HEK293 (cell line): ENCODE measurements at regions not wholly inside any gene's neighbourhood (a gene's known extent, or its start where the extent isn't known, plus 50 kb on each side); places are given as distances from the start of the nearest gene placed in this dataset.

Experiments
- CTCF ChIA-PET: fragments of 350-600 bp; formaldehyde crosslinking; extraction: SDS; loops from one replicate; lab custom pipeline; 2021; ENCODE audit warnings: antibody characterized with exemption; lab: Yijun Ruan, JAX
- POLR2A ChIA-PET: fragments of 300-600 bp; formaldehyde crosslinking; extraction: SDS; loops from one replicate; lab custom pipeline; 2020; ENCODE audit warnings: antibody characterized with exemption, inconsistent platforms; lab: Yijun Ruan, JAX
- H3K27ac ChIP-seq: fragments of 200-500 bp; sonication (Bioruptor generic); 2 replicates; pipeline ENCODE4 v1.5.1; 2014; ENCODE audit warnings: low read depth, low read length, control low read depth, inconsistent platforms; ENCODE audit errors: extremely low read depth
- H3K36me3 ChIP-seq, 2 experiments: fragments of 200-500 bp in 1 of 2; sonication (Bioruptor generic) in 1 of 2; 1 replicate in 1 of 2; 2 replicates in 1 of 2; pipeline ENCODE4 v1.5.1; 2014 to 2017; ENCODE audit warnings: inconsistent platforms in 2 of 2, low read length in 2 of 2; ENCODE audit not compliant: control insufficient read depth in 2 of 2, insufficient read depth in 1 of 2
- H3K4me1 ChIP-seq: fragments of 200-500 bp; sonication (Bioruptor generic); 2 replicates; pipeline ENCODE4 v1.5.1; 2014; ENCODE audit warnings: mild to moderate bottlenecking, low read length, inconsistent platforms; ENCODE audit not compliant: control insufficient read depth, insufficient read depth
- H3K4me3 ChIP-seq: 2 replicates; pipeline ENCODE4 v1.5.1; 2011; ENCODE audit warnings: low read depth, mild to moderate bottlenecking, control low read depth, low read length, moderate library complexity
- H3K9me3 ChIP-seq: fragments of 200-500 bp; sonication (Bioruptor generic); 2 replicates; pipeline ENCODE4 v1.5.1; 2014; ENCODE audit warnings: low read depth, low read length, inconsistent platforms; ENCODE audit not compliant: control insufficient read depth, insufficient read depth
- BCL11A ChIP-seq: fragments of 450-650 bp; formaldehyde crosslinking; IDR thresholded peaks from 2 replicates; pipeline ENCODE4 v1.5.1; 2016; ENCODE audit warnings: low read depth, missing biosample characterization, missing genetic modification characterization
- OVOL3 ChIP-seq: fragments of 450-650 bp; formaldehyde crosslinking; IDR thresholded peaks from 2 replicates; pipeline ENCODE4 v1.5.1; 2016; ENCODE audit warnings: missing biosample characterization, missing genetic modification characterization
- SETDB1 ChIP-seq: IDR thresholded peaks from one replicate; pipeline ENCODE4 v1.6.1; 2017; ENCODE audit warnings: mild to moderate bottlenecking, low read length, moderate library complexity, mixed read lengths; ENCODE audit not compliant: insufficient read length
- ZBTB6 ChIP-seq: fragments of 450-650 bp; formaldehyde crosslinking; IDR thresholded peaks from 2 replicates; pipeline ENCODE4 v1.5.1; 2017; ENCODE audit warnings: missing biosample characterization, missing genetic modification characterization
- ZNF391 ChIP-seq: fragments of 450-650 bp; formaldehyde crosslinking; IDR thresholded peaks from 2 replicates; pipeline ENCODE4 v1.5.1; 2016; ENCODE audit warnings: low read depth, missing biosample characterization, missing genetic modification characterization, borderline replicate concordance
- ZNF677 ChIP-seq: fragments of 450-650 bp; IDR thresholded peaks from 2 replicates; pipeline ENCODE4 v1.5.0; 2018; ENCODE audit warnings: missing biosample characterization, mild to moderate bottlenecking, missing genetic modification characterization, moderate library complexity
- ZNF830 ChIP-seq: fragments of 450-650 bp; IDR thresholded peaks from 2 replicates; pipeline ENCODE4 v1.5.0; 2018; ENCODE audit warnings: missing biosample characterization, missing genetic modification characterization, low read depth, mild to moderate bottlenecking, moderate library complexity
- ZNF837 ChIP-seq: fragments of 450-650 bp; formaldehyde crosslinking; IDR thresholded peaks from 2 replicates; pipeline ENCODE4 v1.5.1; 2016; ENCODE audit warnings: missing biosample characterization, missing genetic modification characterization
- ZSCAN23 ChIP-seq: fragments of 450-650 bp; formaldehyde crosslinking; IDR thresholded peaks from 2 replicates; pipeline ENCODE4 v1.5.1; 2016; ENCODE audit warnings: missing biosample characterization, missing genetic modification characterization

DNA sequence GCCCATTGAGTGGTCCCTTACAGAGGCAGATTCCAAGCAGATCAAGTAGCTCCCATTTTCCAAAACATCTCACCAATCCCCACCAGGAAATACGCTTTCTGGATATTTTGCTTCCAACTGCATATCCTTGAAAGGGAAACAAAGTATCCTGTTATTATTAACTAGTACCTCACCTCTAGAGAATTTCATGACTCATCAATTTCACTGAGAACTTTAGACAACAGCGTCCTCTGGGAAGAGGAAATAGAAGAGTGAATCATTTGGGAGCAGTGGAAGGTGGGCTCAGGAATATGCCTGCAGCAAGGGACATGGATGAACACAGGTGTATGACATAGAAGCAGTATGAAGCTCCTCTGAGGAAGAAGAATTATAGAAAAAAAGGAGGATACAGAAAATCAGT, 186.7 kb downstream of the MARCHF11 start (continued):
- TF ChIP-seq ZBTB6 (tag by site-specific recombination) = no peak
- TF ChIP-seq ZNF677 (tag by site-specific recombination) = no peak
- TF ChIP-seq ZSCAN23 (tag by site-specific recombination) = no peak
- no peak for TF ChIP-seq OVOL3

DNA sequence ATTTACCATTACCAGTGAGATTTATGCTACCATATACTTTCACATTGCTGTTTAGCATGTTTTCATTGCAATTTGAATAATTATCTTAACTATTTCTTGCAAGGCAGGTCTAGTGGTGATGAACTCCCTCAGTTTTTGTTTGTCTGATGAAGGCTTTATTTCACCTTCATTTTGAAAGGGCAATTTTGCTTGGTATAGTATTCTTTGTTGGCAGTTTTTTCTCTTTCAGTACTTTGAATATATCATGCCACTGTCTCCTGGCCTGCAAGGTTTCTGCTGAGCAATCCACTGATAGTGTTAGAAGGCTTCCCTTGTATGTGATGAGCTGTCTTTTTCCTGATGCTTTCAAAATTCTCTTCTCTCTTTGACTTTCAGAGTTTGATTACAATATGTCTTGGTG, 188.0 kb downstream of the MARCHF11 start:
- ChIA-PET CTCF (no interaction called here), POLR2A (no interaction called here)
- TF ChIP-seq ZNF391 (tag by site-specific recombination) (no peak), ZNF837 (tag by site-specific recombination) (no peak), BCL11A (no peak), ZNF830 (tag by site-specific recombination) (no peak), SETDB1 (peak; percentile 97)
- H3K9me3 ChIP-seq = no peaks in the 10 kb centered on the region
- no peak overlapping the region for H3K4me3 ChIP-seq
- H3K36me3 ChIP-seq = no peaks in the 10 kb centered on the region
- no peaks in the 10 kb centered on the region for H3K4me1 ChIP-seq
- no peak overlapping the region for H3K27ac ChIP-seq
